Liver (tissue), 8 donors: ENCODE measurements at regions not wholly inside any gene's neighbourhood (a gene's known extent, or its start where the extent isn't known, plus 50 kb on each side); places are given as distances from the start of the nearest gene placed in this dataset.
A peak's percentile ranks its signal among the peaks of the same experiment; 100 is the strongest.

Experiments used
- DNase-seq: peaks from one replicate; pipeline ENCODE4 v3.0.0-alpha.2; 2017; ENCODE audit warnings: low spot score
- H3K27ac ChIP-seq, 2 donors: one replicate each; pipeline ENCODE4 v1.7.0; 2013; ENCODE audit warnings: inconsistent platforms in 2 of 2, low read length in 2 of 2, control low read depth in 1 of 2, low read depth in 1 of 2, mild to moderate bottlenecking in 1 of 2
- H3K27me3 ChIP-seq, 4 donors: one replicate each; pipeline versions ENCODE4 v1.6.1 to v1.7.0; 2013; ENCODE audit warnings: low read length in 3 of 4, inconsistent platforms in 1 of 4, mild to moderate bottlenecking in 1 of 4, moderate library complexity in 1 of 4; ENCODE audit not compliant: control insufficient read depth in 4 of 4, insufficient read depth in 4 of 4
- H3K36me3 ChIP-seq, 4 donors: one replicate each; pipeline versions ENCODE4 v1.6.1 to v1.7.0; 2013; ENCODE audit warnings: low read length in 3 of 4, mild to moderate bottlenecking in 3 of 4, low read depth in 1 of 4, moderate library complexity in 1 of 4; ENCODE audit not compliant: control insufficient read depth in 4 of 4, insufficient read depth in 3 of 4
- H3K4me1 ChIP-seq, 4 donors: one replicate each; pipeline versions ENCODE4 v1.6.1 to v1.7.0; 2013; ENCODE audit warnings: low read length in 3 of 4, mild to moderate bottlenecking in 3 of 4, moderate library complexity in 1 of 4; ENCODE audit not compliant: control insufficient read depth in 4 of 4, insufficient read depth in 4 of 4
- H3K4me3 ChIP-seq, 3 donors: one replicate each; pipeline versions ENCODE4 v1.6.1 to v1.7.0; 2013; ENCODE audit warnings: low read length in 3 of 3, control low read depth in 1 of 3, low read depth in 1 of 3, mild to moderate bottlenecking in 1 of 3
- H3K9ac ChIP-seq, 2 donors: one replicate each; pipeline ENCODE4 v1.7.0; 2013; ENCODE audit warnings: low read length in 2 of 2, mild to moderate bottlenecking in 2 of 2, moderate library complexity in 2 of 2, control low read depth in 1 of 2, low read depth in 1 of 2
- H3K9me3 ChIP-seq, 4 donors: one replicate each; pipeline versions ENCODE4 v1.6.1 to v1.7.0; 2013; ENCODE audit warnings: low read length in 3 of 4; ENCODE audit not compliant: control insufficient read depth in 4 of 4
- FOXA1 ChIP-seq: IDR thresholded peaks from 2 replicates; pipeline ENCODE4 v1.6.1; 2016; ENCODE audit warnings: antibody characterized with exemption
- GABPA ChIP-seq, 2 donors: IDR thresholded peaks in 1 of 2; conservative IDR thresholded peaks in 1 of 2; 2 replicates each; pipeline ENCODE4 v1.6.1; 2016; ENCODE audit warnings: antibody characterized with exemption in 2 of 2, mild to moderate bottlenecking in 1 of 2, moderate library complexity in 1 of 2
- HNF4A ChIP-seq, 2 donors: conservative IDR thresholded peaks; 2 replicates each; pipeline ENCODE4 v1.6.1; 2016; ENCODE audit warnings: antibody characterized with exemption in 2 of 2, mild to moderate bottlenecking in 2 of 2
- HNF4G ChIP-seq: IDR thresholded peaks from 2 replicates; pipeline ENCODE4 v1.6.1; 2016; ENCODE audit warnings: antibody characterized with exemption
- RAD21 ChIP-seq, 2 donors: IDR thresholded peaks; 2 replicates each; pipeline ENCODE4 v1.6.1; 2016; ENCODE audit warnings: antibody characterized with exemption in 2 of 2, mild to moderate bottlenecking in 2 of 2
- REST ChIP-seq: IDR thresholded peaks from 2 replicates; pipeline ENCODE4 v1.6.1; 2016; ENCODE audit warnings: antibody characterized with exemption, mild to moderate bottlenecking
- SP1 ChIP-seq: IDR thresholded peaks from 2 replicates; pipeline ENCODE4 v1.6.1; 2018; ENCODE audit warnings: antibody characterized with exemption, mild to moderate bottlenecking
- YY1 ChIP-seq: IDR thresholded peaks from 2 replicates; pipeline ENCODE4 v1.6.1; 2016; ENCODE audit warnings: antibody characterized with exemption, mild to moderate bottlenecking
- WGBS: extraction: QIAGEN DNeasy Blood & Tissue Kit; methylation state at CpG from one replicate; pipeline ENCODE4 v1.1.7; 2013; 5-methylcytosine and 5-hydroxymethylcytosine counted together
- TF ChIP-seq, protein P1 (sequence below): IDR thresholded peaks from 2 replicates; pipeline ENCODE4 v1.6.1; 2016; ENCODE audit warnings: antibody characterized with exemption
- TF ChIP-seq, protein P2 (sequence below): IDR thresholded peaks from 2 replicates; pipeline ENCODE4 v1.6.1; 2016; ENCODE audit warnings: antibody characterized with exemption
- TF ChIP-seq, protein P3 (sequence below): fragments of 150-350 bp; IDR thresholded peaks from 2 replicates; pipeline ENCODE4 v1.5.1; 2017; ENCODE audit warnings: improper control_type of control experiment, low read depth, low read length; ENCODE audit not compliant: missing input control
- donor health status: healthy.
- donor health status: healthy.
- donor health status: healthy.
- donor health status: healthy.
- donor health status: healthy.

DNA sequence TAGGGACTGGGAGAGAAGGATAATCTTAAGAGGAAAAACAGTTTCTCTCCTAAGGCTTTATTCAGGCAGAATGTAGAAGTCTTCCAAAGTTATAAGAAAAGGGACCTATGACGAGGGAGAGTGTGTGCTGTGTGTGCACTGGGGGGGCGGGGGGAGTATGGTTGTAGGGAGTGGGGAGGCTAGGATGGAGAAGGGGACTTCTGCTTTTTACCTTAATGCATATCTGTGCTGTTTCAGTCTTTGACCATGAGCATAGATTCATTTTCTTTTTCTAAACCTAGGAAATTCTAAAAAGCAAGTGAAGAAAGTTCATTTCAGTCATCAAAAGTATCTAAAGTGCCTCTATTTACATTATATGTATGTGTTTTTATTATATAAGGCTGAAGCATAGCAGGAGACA is 52.6 kb upstream of the RASA2 start:
- 95% methylated on average over 2 of the region's 2 CpGs for WGBS
- no peak overlapping the region for H3K9ac ChIP-seq
- peaks cover 7 to 36% (median 23%) of the 10 kb centered on the region in 4 donors for H3K4me1 ChIP-seq
- TF ChIP-seq, protein P1, sequence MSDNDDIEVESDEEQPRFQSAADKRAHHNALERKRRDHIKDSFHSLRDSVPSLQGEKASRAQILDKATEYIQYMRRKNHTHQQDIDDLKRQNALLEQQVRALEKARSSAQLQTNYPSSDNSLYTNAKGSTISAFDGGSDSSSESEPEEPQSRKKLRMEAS = no peak
- TF ChIP-seq SP1 (no peak), FOXA1 (no peak), REST (no peak), HNF4A (conservative IDR thresholded peaks at IDR 0.05) (no peak), GABPA (IDR thresholded peaks at IDR 0.05 in 1 of 2, conservative IDR thresholded peaks at IDR 0.05 in 1 of 2) (no peak), YY1 (no peak), HNF4G (no peak)
- TF ChIP-seq, protein P2, sequence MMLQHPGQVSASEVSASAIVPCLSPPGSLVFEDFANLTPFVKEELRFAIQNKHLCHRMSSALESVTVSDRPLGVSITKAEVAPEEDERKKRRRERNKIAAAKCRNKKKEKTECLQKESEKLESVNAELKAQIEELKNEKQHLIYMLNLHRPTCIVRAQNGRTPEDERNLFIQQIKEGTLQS = no peak
- TF ChIP-seq, protein P3, sequence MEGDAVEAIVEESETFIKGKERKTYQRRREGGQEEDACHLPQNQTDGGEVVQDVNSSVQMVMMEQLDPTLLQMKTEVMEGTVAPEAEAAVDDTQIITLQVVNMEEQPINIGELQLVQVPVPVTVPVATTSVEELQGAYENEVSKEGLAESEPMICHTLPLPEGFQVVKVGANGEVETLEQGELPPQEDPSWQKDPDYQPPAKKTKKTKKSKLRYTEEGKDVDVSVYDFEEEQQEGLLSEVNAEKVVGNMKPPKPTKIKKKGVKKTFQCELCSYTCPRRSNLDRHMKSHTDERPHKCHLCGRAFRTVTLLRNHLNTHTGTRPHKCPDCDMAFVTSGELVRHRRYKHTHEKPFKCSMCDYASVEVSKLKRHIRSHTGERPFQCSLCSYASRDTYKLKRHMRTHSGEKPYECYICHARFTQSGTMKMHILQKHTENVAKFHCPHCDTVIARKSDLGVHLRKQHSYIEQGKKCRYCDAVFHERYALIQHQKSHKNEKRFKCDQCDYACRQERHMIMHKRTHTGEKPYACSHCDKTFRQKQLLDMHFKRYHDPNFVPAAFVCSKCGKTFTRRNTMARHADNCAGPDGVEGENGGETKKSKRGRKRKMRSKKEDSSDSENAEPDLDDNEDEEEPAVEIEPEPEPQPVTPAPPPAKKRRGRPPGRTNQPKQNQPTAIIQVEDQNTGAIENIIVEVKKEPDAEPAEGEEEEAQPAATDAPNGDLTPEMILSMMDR = no peak
- no peak for DNase-seq
- H3K27me3 ChIP-seq = no peaks in the 10 kb centered on the region
- H3K27ac ChIP-seq = no peak overlapping the region
- no peaks in the 10 kb centered on the region for H3K9me3 ChIP-seq
- no peak overlapping the region for H3K4me3 ChIP-seq
- no peaks in the 10 kb centered on the region for H3K36me3 ChIP-seq

DNA sequence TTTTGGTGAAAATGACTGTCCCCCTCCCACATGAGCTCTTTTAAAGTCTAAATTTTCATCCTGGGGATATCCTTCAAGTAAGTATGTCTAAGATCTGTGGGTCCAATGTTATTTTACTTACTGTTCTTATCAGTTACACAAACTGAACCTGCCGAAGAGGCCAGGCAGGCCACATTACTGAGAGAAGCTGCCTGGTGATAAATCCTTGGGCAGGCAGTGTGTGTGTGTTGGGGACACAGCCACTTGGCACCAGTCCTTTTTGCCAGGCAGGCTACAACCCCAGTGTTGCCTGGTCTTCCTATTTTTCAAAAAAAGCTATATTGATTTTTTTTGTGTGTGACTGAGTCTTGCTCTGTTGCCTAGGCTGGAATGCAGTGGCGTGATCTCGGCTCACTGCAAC is 50.6 kb upstream of the RASA2 start:
- TF ChIP-seq REST = no peak
- TF ChIP-seq, protein P1 = no peak
- TF ChIP-seq GABPA (IDR thresholded peaks at IDR 0.05 in 1 of 2, conservative IDR thresholded peaks at IDR 0.05 in 1 of 2) = no peak
- TF ChIP-seq, protein P2 = no peak
- peak in 1 of 2 donors; percentile 8 for TF ChIP-seq RAD21 (IDR thresholded peaks at IDR 0.05)
- Histone ChIP-seq H3K9ac (no peak overlapping the region), H3K27me3 (no peaks in the 10 kb centered on the region), H3K4me1 (peaks cover 4 to 23% (median 16%) of the 10 kb centered on the region in 4 donors), H3K9me3 (no peaks in the 10 kb centered on the region), H3K27ac (no peak overlapping the region), H3K36me3 (no peaks in the 10 kb centered on the region), H3K4me3 (no peak overlapping the region)
- WGBS = 59% methylated on average over 3 of the region's 3 CpGs
- no peak for DNase-seq
